GM13977 (cell line): ENCODE measurements at regions not wholly inside any gene's neighbourhood (a gene's known extent, or its start where the extent isn't known, plus 50 kb on each side); places are given as distances from the start of the nearest gene placed in this dataset.

ENCODE experiments used
- DNase-seq: peaks from one replicate; pipeline ENCODE4 v3.0.0; 2012; ENCODE audit warnings: low spot score
- CTCF ChIP-seq: IDR thresholded peaks from 2 replicates; pipeline ENCODE4 v1.5.1; 2012; ENCODE audit warnings: mild to moderate bottlenecking, control low read depth; ENCODE audit not compliant: insufficient read depth; ENCODE audit errors: extremely low read depth, missing control alignments
- in situ Hi-C: fragments of 300-500 bp; cut with MboI; formaldehyde crosslinking; loops from one replicate; pipeline ENCODE4 v1.12.0; 2022; ENCODE audit warnings: low sequenced_read_pairs, low pct_unique_long_range_greater_than_20kb, mixed read lengths, inconsistent platforms; ENCODE audit not compliant: unreplicated experiment

- in situ Hi-C loops, result no loop called here
- no peak for TF ChIP-seq CTCF
- DNase-seq, result no peak
These were observed 114.1 kb upstream of the ETS2 start for GRCh38 chr21:38691631-38692030.

GRCh38 chr21:38696579-38696978 lies 109.2 kb upstream of the ETS2 start:
- no peak for TF ChIP-seq CTCF
- DNase-seq, result no peak
- in situ Hi-C loops, result no loop called here

GRCh38 chr21:38699048-38699447 lies 106.7 kb upstream of the ETS2 start:
- no peak for DNase-seq
- no peak for TF ChIP-seq CTCF
- in situ Hi-C loops, result no loop called here

GRCh38 chr21:38702196-38702595 lies 103.5 kb upstream of the ETS2 start:
- no peak for DNase-seq
- in situ Hi-C loops, result no loop called here
- no peak for TF ChIP-seq CTCF

GRCh38 chr21:38709876-38710275 lies 95.9 kb upstream of the ETS2 start:
- DNase-seq, result no peak

GRCh38 chr21:38712071-38712470 lies 93.7 kb upstream of the ETS2 start:
- in situ Hi-C loops, result no loop called here
- no peak for DNase-seq

More at GRCh38 chr21:38709876-38710275, 95.9 kb upstream of the ETS2 start:
- in situ Hi-C loops, result no loop called here
- TF ChIP-seq CTCF, result no peak

More at GRCh38 chr21:38712071-38712470, 93.7 kb upstream of the ETS2 start:
- TF ChIP-seq CTCF, result peak; percentile 19
